Stimulated activated CD4-positive, alpha-beta T cell treated with anti-CD3 and anti-CD28 coated beads, Interleukin-2, amount 100 ng/mL, for 24 hours (primary cell): ENCODE measurements at regions not wholly inside any gene's neighbourhood (a gene's known extent, or its start where the extent isn't known, plus 50 kb on each side); places are given as distances from the start of the nearest gene placed in this dataset.
"Not testable (repeated sequence)": the region's sequence is repeated elsewhere in the genome, so short reads cannot be mapped to it uniquely, and the experiment has no call there.

Source experiments
- DNase-seq, 2 donors: peaks; one replicate each; pipeline ENCODE4 v3.0.0-alpha.2; 2020

GRCh38 chr3:148441191-148441590 lies 256.5 kb upstream of the AGTR1 start:
- no peak for DNase-seq

GRCh38 chr3:148450819-148451218 lies 246.9 kb upstream of the AGTR1 start:
- DNase-seq: no peak

- DNase-seq: no peak
Measured at GRCh38 chr3:148451969-148452368, 245.7 kb upstream of the AGTR1 start.

GRCh38 chr3:148453781-148454191 lies 243.9 kb upstream of the AGTR1 start:
- DNase-seq: no peak

GRCh38 chr3:148455098-148455497 lies 242.6 kb upstream of the AGTR1 start:
- no peak for DNase-seq

- no peak for DNase-seq
Measured at GRCh38 chr3:148457886-148458285, 239.8 kb upstream of the AGTR1 start.

- DNase-seq: no peak
Measured at GRCh38 chr3:148459931-148460513, 237.7 kb upstream of the AGTR1 start.

GRCh38 chr3:148460686-148461085 lies 237.0 kb upstream of the AGTR1 start:
- no peak for DNase-seq

GRCh38 chr3:148464246-148464645 lies 233.5 kb upstream of the AGTR1 start:
- no peak for DNase-seq

GRCh38 chr3:148466143-148466542 lies 231.6 kb upstream of the AGTR1 start:
- DNase-seq: no peak

- no peak for DNase-seq
Measured at GRCh38 chr3:148466980-148467740, 230.5 kb upstream of the AGTR1 start.

- DNase-seq: no peak
Measured at GRCh38 chr3:148477375-148477774, 220.3 kb upstream of the AGTR1 start.

- no peak for DNase-seq
Measured at GRCh38 chr3:148493631-148494030, 204.1 kb upstream of the AGTR1 start.

GRCh38 chr3:148494451-148494850 lies 203.3 kb upstream of the AGTR1 start:
- DNase-seq: no peak

- DNase-seq: no peak
Measured at GRCh38 chr3:148500881-148501280, 196.8 kb upstream of the AGTR1 start.

- DNase-seq: no peak
Measured at GRCh38 chr3:148510116-148510515, 187.6 kb upstream of the AGTR1 start.

GRCh38 chr3:148510561-148510960 lies 187.1 kb upstream of the AGTR1 start:
- DNase-seq: no peak

- no peak for DNase-seq
Measured at GRCh38 chr3:148512648-148513047, 185.1 kb upstream of the AGTR1 start.

GRCh38 chr3:148513096-148513543 lies 184.6 kb upstream of the AGTR1 start:
- no peak for DNase-seq

- no peak for DNase-seq
Measured at GRCh38 chr3:148518520-148518919, 179.2 kb upstream of the AGTR1 start.

- not testable (repeated sequence) for DNase-seq
Measured at GRCh38 chr3:148525621-148526020, 172.1 kb upstream of the AGTR1 start.

- DNase-seq: no peak
Measured at GRCh38 chr3:148528024-148528423, 169.7 kb upstream of the AGTR1 start.

- DNase-seq: no peak
Measured at GRCh38 chr3:148531836-148532235, 165.9 kb upstream of the AGTR1 start.

GRCh38 chr3:148532326-148532725 lies 165.4 kb upstream of the AGTR1 start:
- DNase-seq: no peak

GRCh38 chr3:148532774-148533173 lies 164.9 kb upstream of the AGTR1 start:
- DNase-seq: no peak
